Caco-2 (cell line): ENCODE measurements at regions not wholly inside any gene's neighbourhood (a gene's known extent, or its start where the extent isn't known, plus 50 kb on each side); places are given as distances from the start of the nearest gene placed in this dataset.

Experiments used
- BruUV-seq: library from RNA; stranded (reverse); fragments of 400-500 nt; replicated peaks from 2 replicates; lab custom pipeline; 2021; lab: Mats Ljungman, UMichigan
- CTCF ChIA-PET: fragments of 300-600 bp; sonication (Branson Sonifier 250); formaldehyde crosslinking; loops from one replicate; lab custom pipeline; 2022; ENCODE audit warnings: antibody characterized with exemption; lab: Charles Lee
- POLR2A ChIA-PET: fragments of 300-600 bp; sonication (Branson Sonifier 250); formaldehyde crosslinking; loops from one replicate; lab custom pipeline; 2022; ENCODE audit warnings: antibody characterized with exemption; lab: Charles Lee
- DNase-seq, 2 experiments: peaks; one replicate each; pipeline versions ENCODE4 v3.0.0 to v3.0.0-alpha.2; 2020 to 2022
- H3K27me3 ChIP-seq: replicated peaks from 2 replicates; pipeline ENCODE4 v1.6.0; 2011; ENCODE audit warnings: low read length; ENCODE audit not compliant: control insufficient read depth, insufficient read depth
- H3K36me3 ChIP-seq: 2 replicates; pipeline ENCODE4 v1.5.1; 2011; ENCODE audit warnings: low read length; ENCODE audit not compliant: control insufficient read depth, insufficient read depth
- H3K4me1 ChIP-seq: fragments of 250-450 bp; sonication (Bioruptor Pico); 2 replicates; pipeline ENCODE4 v1.5.1; 2020; ENCODE audit warnings: mild to moderate bottlenecking
- H3K4me3 ChIP-seq: 2 replicates; pipeline ENCODE4 v1.5.1; 2011; ENCODE audit warnings: low read depth, mild to moderate bottlenecking, control low read depth, low read length
- H3K9me3 ChIP-seq: fragments of 250-450 bp; sonication (Bioruptor Pico); 2 replicates; pipeline ENCODE4 v1.5.1; 2020; ENCODE audit warnings: mild to moderate bottlenecking, moderate library complexity
- H3K27ac Mint-ChIP-seq: one replicate; pipeline ENCODE4 v1.8.0; 2022; ENCODE audit warnings: mixed read lengths; ENCODE audit not compliant: unreplicated experiment
- H3K27me3 Mint-ChIP-seq: one replicate; pipeline ENCODE4 v1.8.0; 2022; ENCODE audit warnings: mixed read lengths; ENCODE audit not compliant: insufficient read depth, unreplicated experiment
- H3K36me3 Mint-ChIP-seq: one replicate; pipeline ENCODE4 v1.8.0; 2022; ENCODE audit warnings: mild to moderate bottlenecking, mixed read lengths; ENCODE audit not compliant: insufficient read depth, unreplicated experiment
- H3K4me1 Mint-ChIP-seq: one replicate; pipeline ENCODE4 v1.8.0; 2022; ENCODE audit warnings: low read depth, mixed read lengths; ENCODE audit not compliant: unreplicated experiment
- H3K4me3 Mint-ChIP-seq: one replicate; pipeline ENCODE4 v1.8.0; 2022; ENCODE audit warnings: mild to moderate bottlenecking, moderate library complexity, mixed read lengths; ENCODE audit not compliant: unreplicated experiment
- H3K9me3 Mint-ChIP-seq: one replicate; pipeline ENCODE4 v1.8.0; 2022; ENCODE audit warnings: mixed read lengths; ENCODE audit not compliant: unreplicated experiment
- intact Hi-C: fragments of 100-400 bp; cut with micrococcal nuclease; formaldehyde crosslinking; loops from one replicate; pipeline ENCODE4 v1.10.0; 2022; ENCODE audit not compliant: unreplicated experiment
- TF ChIP-seq, protein P1 (sequence below), 2 experiments: fragments of 200-600 bp in 1 of 2; IDR thresholded peaks; 1 replicate in 1 of 2; 2 replicates in 1 of 2; pipeline versions ENCODE4 v1.5.1 to v1.8.0; 2011 to 2022; ENCODE audit warnings: antibody characterized with exemption in 1 of 2, control low read depth in 1 of 2, inconsistent platforms in 1 of 2, low read depth in 1 of 2, low read length in 1 of 2, mild to moderate bottlenecking in 1 of 2, moderate library complexity in 1 of 2; ENCODE audit not compliant: insufficient read depth in 1 of 2, severe bottlenecking in 1 of 2, unreplicated experiment in 1 of 2

DNA sequence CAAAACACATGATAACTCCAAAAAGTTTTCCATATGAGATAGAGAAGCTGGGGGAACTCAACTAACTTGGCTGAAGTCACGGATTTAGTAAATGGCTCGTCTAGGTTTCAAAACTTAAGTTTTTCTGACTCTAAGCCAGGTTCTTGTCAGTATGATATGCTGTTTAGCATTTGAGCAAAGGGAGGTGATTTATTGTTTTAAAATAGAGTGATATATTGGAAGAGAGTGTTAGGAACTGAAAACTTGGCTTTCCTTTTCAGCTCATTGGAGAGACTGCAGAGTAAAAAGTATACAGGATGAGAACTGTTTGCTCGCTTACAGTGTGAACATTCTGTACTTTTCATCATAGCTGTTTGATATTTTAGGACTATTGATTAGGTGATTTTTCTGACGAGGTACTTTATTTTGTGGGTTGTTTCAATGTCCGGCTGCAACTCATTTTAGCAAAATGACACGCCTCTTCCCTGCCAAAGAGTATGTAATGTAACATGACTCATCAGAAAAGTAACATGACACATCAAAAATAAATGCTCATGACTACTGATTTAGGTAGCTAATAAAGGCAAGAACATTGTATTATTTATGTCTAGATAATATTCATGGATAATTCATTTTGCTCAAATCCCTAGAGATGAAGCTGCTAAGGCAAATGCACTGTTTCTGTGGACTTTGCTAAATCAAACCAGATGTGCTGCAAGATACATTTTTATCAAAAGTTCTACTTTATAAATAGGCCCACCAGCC, 355.1 kb downstream of the GPATCH2 start:
- Histone ChIP-seq H3K36me3 (no peaks in the 10 kb centered on the region), H3K9me3 (no peaks in the 10 kb centered on the region; the same call in 1 of the 2 replicates), H3K4me3 (no peak overlapping the region), H3K27me3 (no peaks in the 10 kb centered on the region), H3K4me1 (no peaks in the 10 kb centered on the region)
- ChIA-PET CTCF (no interaction called here), POLR2A (no interaction called here)
- TF ChIP-seq, protein P1, sequence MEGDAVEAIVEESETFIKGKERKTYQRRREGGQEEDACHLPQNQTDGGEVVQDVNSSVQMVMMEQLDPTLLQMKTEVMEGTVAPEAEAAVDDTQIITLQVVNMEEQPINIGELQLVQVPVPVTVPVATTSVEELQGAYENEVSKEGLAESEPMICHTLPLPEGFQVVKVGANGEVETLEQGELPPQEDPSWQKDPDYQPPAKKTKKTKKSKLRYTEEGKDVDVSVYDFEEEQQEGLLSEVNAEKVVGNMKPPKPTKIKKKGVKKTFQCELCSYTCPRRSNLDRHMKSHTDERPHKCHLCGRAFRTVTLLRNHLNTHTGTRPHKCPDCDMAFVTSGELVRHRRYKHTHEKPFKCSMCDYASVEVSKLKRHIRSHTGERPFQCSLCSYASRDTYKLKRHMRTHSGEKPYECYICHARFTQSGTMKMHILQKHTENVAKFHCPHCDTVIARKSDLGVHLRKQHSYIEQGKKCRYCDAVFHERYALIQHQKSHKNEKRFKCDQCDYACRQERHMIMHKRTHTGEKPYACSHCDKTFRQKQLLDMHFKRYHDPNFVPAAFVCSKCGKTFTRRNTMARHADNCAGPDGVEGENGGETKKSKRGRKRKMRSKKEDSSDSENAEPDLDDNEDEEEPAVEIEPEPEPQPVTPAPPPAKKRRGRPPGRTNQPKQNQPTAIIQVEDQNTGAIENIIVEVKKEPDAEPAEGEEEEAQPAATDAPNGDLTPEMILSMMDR (IDR thresholded peaks at IDR 0.05; ENCODE audit: insufficient read depth in 1 of 2, low read depth in 1 of 2, low read length in 1 of 2, severe bottlenecking in 1 of 2, unreplicated experiment in 1 of 2), result no peak
- H3K36me3 Mint-ChIP-seq, result no peaks in the 10 kb centered on the region
- H3K27me3 Mint-ChIP-seq, result peaks cover 5% of the 10 kb centered on the region
- DNase-seq, result no peak
- no peaks in the 10 kb centered on the region for H3K9me3 Mint-ChIP-seq
- intact Hi-C loops, result no loop called here
- H3K27ac Mint-ChIP-seq, result no peak overlapping the region
- no peak overlapping the region for H3K4me3 Mint-ChIP-seq
- BruUV-seq, result no TSS peak
- no peaks in the 10 kb centered on the region for H3K4me1 Mint-ChIP-seq

DNA sequence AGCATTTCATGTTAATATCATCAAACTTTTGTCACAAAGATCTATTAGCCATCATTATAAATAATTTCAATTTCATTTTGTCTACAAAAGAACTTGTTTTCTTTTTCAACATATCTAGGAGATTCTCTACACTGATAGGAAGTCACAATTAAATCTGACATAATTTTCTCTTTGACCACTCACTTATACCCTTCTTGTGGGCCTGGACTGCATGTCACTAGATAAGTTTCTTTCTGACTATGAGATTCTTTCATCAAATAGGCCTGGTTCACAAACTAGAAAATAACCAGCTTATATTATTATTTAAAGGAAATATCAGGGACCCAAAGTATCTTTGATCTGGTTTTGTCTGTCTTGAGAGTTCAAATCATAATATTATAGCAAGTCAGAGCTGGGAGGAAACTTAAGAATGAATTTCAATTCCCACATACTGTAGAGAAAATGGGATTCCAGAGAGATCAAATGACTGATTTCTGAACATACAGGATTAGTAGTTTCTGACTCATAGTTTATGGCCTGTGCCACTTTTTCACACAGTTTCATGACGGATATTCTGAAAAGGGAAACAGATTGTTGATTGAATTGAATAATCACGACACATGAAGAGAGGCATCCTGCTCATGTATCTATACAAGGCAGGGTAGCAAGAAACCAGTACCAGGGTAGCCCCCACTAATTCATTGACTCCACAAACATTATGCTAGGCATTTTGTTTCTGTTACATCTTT, 355.8 kb downstream of the GPATCH2 start:
- no TSS peak for BruUV-seq
- no peak for DNase-seq
- Histone ChIP-seq H3K36me3 (no peaks in the 10 kb centered on the region), H3K27me3 (no peaks in the 10 kb centered on the region), H3K4me3 (no peak overlapping the region), H3K9me3 (no peaks in the 10 kb centered on the region; the same call in 1 of the 2 replicates), H3K4me1 (no peaks in the 10 kb centered on the region)
- TF ChIP-seq, protein P1 (IDR thresholded peaks at IDR 0.05; ENCODE audit: insufficient read depth in 1 of 2, low read depth in 1 of 2, low read length in 1 of 2, severe bottlenecking in 1 of 2, unreplicated experiment in 1 of 2), result no peak
- H3K27ac Mint-ChIP-seq, result no peak overlapping the region
- H3K27me3 Mint-ChIP-seq, result peaks cover 5% of the 10 kb centered on the region
- ChIA-PET POLR2A (no interaction called here), CTCF (no interaction called here)
- no peaks in the 10 kb centered on the region for H3K36me3 Mint-ChIP-seq
- H3K4me3 Mint-ChIP-seq, result no peak overlapping the region
- H3K4me1 Mint-ChIP-seq, result no peaks in the 10 kb centered on the region
- no peaks in the 10 kb centered on the region for H3K9me3 Mint-ChIP-seq
- intact Hi-C loops, result no loop called here

DNA sequence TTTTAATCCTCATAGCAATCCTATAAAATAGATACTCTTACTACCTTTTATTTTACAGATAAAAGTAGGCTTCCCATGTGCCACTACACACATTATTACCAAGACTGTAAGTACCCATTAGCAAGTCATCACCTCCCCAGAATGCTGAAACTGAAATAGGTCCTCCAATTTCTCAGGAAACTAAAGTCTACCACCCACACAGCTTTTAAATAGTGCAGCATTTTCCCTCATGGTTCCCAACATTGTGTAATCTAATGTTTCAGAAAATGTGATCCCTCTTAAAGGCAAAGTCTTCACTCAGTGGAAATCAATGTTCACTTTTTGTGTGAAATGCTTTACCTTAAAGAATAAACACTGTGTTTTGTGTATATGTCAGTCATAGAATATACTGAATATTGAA, 356.5 kb downstream of the GPATCH2 start:
- TF ChIP-seq, protein P1 (IDR thresholded peaks at IDR 0.05; ENCODE audit: insufficient read depth in 1 of 2, low read depth in 1 of 2, low read length in 1 of 2, severe bottlenecking in 1 of 2, unreplicated experiment in 1 of 2), result no peak
- Mint-ChIP-seq H3K4me3 (no peak overlapping the region), H3K4me1 (no peaks in the 10 kb centered on the region), H3K9me3 (no peaks in the 10 kb centered on the region), H3K36me3 (no peaks in the 10 kb centered on the region), H3K27me3 (peaks cover 5% of the 10 kb centered on the region), H3K27ac (no peak overlapping the region)
- ChIA-PET POLR2A (no interaction called here), CTCF (no interaction called here)
- Histone ChIP-seq H3K36me3 (no peaks in the 10 kb centered on the region), H3K27me3 (no peaks in the 10 kb centered on the region), H3K9me3 (no peaks in the 10 kb centered on the region; the same call in 1 of the 2 replicates), H3K4me1 (no peaks in the 10 kb centered on the region), H3K4me3 (no peak overlapping the region)
- DNase-seq, result no peak
- BruUV-seq, result no TSS peak
- intact Hi-C loops, result no loop called here
